ENCODE measurements at regions not wholly inside any gene's neighbourhood (a gene's known extent, or its start where the extent isn't known, plus 50 kb on each side); places are given as distances from the start of the nearest gene placed in this dataset.
"Not testable (repeated sequence)": the region's sequence is repeated elsewhere in the genome, so short reads cannot be mapped to it uniquely, and the experiment has no call there.

DNA sequence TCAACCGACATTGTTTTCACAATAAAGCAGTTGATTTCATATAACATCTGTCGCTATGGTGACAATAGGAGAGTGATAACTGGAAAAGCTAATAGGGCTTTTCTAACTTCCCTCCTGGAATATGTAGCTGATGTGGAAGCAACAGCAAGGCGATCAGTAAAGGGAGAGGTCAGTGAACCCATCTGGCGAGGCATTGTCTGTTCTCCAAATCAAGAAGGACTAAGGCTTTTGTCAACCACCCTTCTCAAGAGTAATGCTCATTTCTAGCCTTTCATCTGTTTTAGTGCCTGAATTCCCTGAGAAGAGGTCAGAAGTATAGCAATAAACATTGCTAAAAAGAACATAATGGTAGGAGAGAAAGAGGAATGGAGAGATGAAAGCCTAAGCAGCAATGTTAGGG lies 201.3 kb downstream of the AKAP7 start:
- TF ChIP-seq YY1 (IDR thresholded peaks at IDR 0.05; ENCODE audit: insufficient read depth, insufficient read length) (no peak), SUZ12 (IDR thresholded peaks at IDR 0.05; ENCODE audit: extremely low read depth, insufficient read depth, insufficient read length) (no peak), ZNF274 (IDR thresholded peaks at IDR 0.05; ENCODE audit: low read depth, low read length) (no peak)
- Histone ChIP-seq H3K36me3 (ENCODE audit: insufficient read depth, insufficient read length, low read length) (peaks cover 6% of the 10 kb centered on the region), H3K4me1 (ENCODE audit: insufficient read depth, insufficient read length) (no peaks in the 10 kb centered on the region), H3K9ac (ENCODE audit: insufficient read length, low read depth) (no peak overlapping the region), H3K27me3 (ENCODE audit: insufficient read depth, insufficient read length) (no peaks in the 10 kb centered on the region), H3K4me3 (ENCODE audit: insufficient read length, low read depth) (no peak overlapping the region), H3K9me3 (ENCODE audit: insufficient read depth, low read length) (no peaks in the 10 kb centered on the region)
- no peak for DNase-seq (ENCODE audit: low read depth, low spot score)

DNA sequence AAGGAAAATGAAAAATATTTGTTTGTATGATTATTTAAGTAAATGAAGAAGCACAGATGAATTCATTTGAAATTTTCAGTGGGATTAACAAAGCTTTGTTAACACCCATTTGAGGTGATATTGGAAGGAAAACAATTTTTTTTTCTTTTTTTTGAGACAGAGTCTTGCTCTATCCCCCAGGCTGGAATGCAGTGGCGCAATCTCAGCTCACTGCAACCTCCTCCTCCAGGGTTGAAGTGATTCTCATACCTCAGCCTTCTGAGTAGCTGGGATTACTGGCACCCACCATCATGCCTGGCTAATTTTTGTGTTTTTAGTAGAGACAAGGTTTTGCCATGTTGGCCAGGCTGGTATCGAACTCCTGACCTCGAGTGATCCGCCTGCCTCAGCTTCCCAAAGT lies 211.6 kb downstream of the AKAP7 start:
- H3K9me3 ChIP-seq (ENCODE audit: insufficient read depth, low read length); H3K4me1 ChIP-seq (ENCODE audit: insufficient read depth, insufficient read length); H3K9ac ChIP-seq (ENCODE audit: insufficient read length, low read depth); H3K36me3 ChIP-seq (ENCODE audit: insufficient read depth, insufficient read length, low read length); H3K4me3 ChIP-seq (ENCODE audit: insufficient read length, low read depth); H3K27me3 ChIP-seq (ENCODE audit: insufficient read depth, insufficient read length); DNase-seq (ENCODE audit: low read depth, low spot score): not testable (repeated sequence)

DNA sequence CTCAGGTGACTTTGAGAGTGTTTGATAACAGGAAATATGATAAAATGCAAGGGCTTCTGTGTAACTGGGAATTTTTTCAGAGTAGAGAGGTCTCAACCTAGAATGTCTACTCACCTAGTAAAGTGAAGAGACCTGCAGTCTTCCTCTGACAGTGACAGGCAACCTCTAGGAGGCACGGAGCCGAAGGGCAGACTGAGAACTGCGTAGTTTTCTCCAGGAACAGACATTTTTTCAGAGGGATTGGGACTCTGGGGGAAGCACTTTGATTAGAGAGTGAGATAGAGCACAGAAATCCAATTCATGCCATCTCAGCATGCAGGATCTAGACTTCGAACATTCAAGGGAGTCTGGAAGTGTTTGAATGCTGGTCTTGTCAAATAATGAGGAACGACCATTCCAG lies 213.3 kb downstream of the AKAP7 start:
- no peak for DNase-seq (ENCODE audit: low read depth, low spot score)
- TF ChIP-seq SUZ12 (IDR thresholded peaks at IDR 0.05; ENCODE audit: extremely low read depth, insufficient read depth, insufficient read length) (no peak), ZNF274 (IDR thresholded peaks at IDR 0.05; ENCODE audit: low read depth, low read length) (no peak), YY1 (IDR thresholded peaks at IDR 0.05; ENCODE audit: insufficient read depth, insufficient read length) (no peak)
- Histone ChIP-seq H3K9ac (ENCODE audit: insufficient read length, low read depth) (no peak overlapping the region), H3K9me3 (ENCODE audit: insufficient read depth, low read length) (no peaks in the 10 kb centered on the region), H3K4me1 (ENCODE audit: insufficient read depth, insufficient read length) (no peaks in the 10 kb centered on the region), H3K36me3 (ENCODE audit: insufficient read depth, insufficient read length, low read length) (peaks cover 9% of the 10 kb centered on the region), H3K4me3 (ENCODE audit: insufficient read length, low read depth) (no peak overlapping the region), H3K27me3 (ENCODE audit: insufficient read depth, insufficient read length) (no peaks in the 10 kb centered on the region)

DNA sequence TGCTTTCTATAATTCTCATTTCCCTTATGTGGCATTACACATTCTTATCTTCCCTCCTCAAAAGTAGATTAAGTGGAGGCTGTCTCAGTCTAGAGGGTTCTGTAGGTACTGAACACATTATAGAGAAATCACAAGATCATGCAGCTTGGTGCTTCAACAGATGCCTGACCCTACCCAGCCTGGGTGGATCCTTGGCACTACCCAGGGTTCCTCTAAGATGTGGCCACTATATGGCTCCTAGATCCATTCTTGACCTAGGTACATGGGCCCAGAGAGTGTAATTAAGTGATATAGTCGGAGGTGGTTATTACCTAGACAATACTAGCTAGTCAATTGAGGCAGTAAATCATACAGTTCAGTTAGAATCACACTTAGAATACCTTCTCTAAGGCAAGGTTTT lies 213.9 kb downstream of the AKAP7 start:
- Histone ChIP-seq H3K4me3 (ENCODE audit: insufficient read length, low read depth) (no peak overlapping the region), H3K27me3 (ENCODE audit: insufficient read depth, insufficient read length) (no peaks in the 10 kb centered on the region), H3K9ac (ENCODE audit: insufficient read length, low read depth) (no peak overlapping the region), H3K4me1 (ENCODE audit: insufficient read depth, insufficient read length) (no peaks in the 10 kb centered on the region), H3K36me3 (ENCODE audit: insufficient read depth, insufficient read length, low read length) (peaks cover 9% of the 10 kb centered on the region), H3K9me3 (ENCODE audit: insufficient read depth, low read length) (no peaks in the 10 kb centered on the region)
- TF ChIP-seq YY1 (IDR thresholded peaks at IDR 0.05; ENCODE audit: insufficient read depth, insufficient read length) (no peak), ZNF274 (IDR thresholded peaks at IDR 0.05; ENCODE audit: low read depth, low read length) (no peak), SUZ12 (IDR thresholded peaks at IDR 0.05; ENCODE audit: extremely low read depth, insufficient read depth, insufficient read length) (no peak)
- no peak for DNase-seq (ENCODE audit: low read depth, low spot score)

DNA sequence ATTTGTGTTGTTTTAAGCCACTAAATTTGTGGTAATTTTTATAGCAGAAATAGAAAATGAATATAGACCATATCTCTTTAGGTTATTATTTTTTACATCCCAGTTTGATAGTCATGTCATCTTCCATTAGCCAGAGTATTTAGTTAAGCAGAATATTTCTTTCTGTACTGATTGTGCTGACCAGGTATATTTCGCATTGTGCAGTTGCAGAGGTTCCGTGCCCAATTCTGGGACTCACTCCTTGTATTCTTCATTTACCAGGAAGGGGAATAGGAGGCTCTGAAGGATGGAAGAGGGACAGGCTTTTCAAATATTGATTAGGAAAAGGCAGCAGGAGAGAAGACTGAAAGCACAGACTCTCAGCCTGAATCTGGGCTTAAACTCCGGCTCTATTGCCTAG lies 217.8 kb downstream of the AKAP7 start:
- H3K9me3 ChIP-seq (ENCODE audit: insufficient read depth, low read length) = no peaks in the 10 kb centered on the region
- no peak overlapping the region for H3K9ac ChIP-seq (ENCODE audit: insufficient read length, low read depth)
- TF ChIP-seq SUZ12 (IDR thresholded peaks at IDR 0.05; ENCODE audit: extremely low read depth, insufficient read depth, insufficient read length) (no peak), ZNF274 (IDR thresholded peaks at IDR 0.05; ENCODE audit: low read depth, low read length) (no peak), YY1 (IDR thresholded peaks at IDR 0.05; ENCODE audit: insufficient read depth, insufficient read length) (no peak)
- no peaks in the 10 kb centered on the region for H3K4me1 ChIP-seq (ENCODE audit: insufficient read depth, insufficient read length)
- no peaks in the 10 kb centered on the region for H3K36me3 ChIP-seq (ENCODE audit: insufficient read depth, insufficient read length, low read length)
- H3K27me3 ChIP-seq (ENCODE audit: insufficient read depth, insufficient read length) = no peaks in the 10 kb centered on the region
- no peak overlapping the region for H3K4me3 ChIP-seq (ENCODE audit: insufficient read length, low read depth)
- DNase-seq (ENCODE audit: low read depth, low spot score) = no peak

DNA sequence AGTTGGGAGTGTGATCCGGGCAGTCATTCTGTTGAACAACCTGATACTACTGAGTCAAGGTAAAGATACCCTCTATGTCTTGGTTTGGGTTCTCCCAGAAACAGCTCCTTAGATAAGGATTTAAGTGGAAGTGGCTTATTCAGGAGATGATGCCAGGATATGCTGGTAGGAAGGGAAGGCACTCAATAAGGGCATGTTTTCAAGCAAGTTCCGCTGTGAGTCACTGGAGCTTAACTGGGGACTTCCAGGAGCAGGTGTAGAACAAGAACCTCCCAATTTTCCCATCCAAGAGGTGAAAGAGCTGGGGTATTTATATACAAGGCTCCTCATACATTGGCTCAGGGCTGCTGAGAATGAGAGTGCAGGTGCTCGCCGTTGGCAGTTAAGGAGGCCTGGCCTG lies 218.6 kb downstream of the AKAP7 start:
- no peaks in the 10 kb centered on the region for H3K27me3 ChIP-seq (ENCODE audit: insufficient read depth, insufficient read length)
- no peaks in the 10 kb centered on the region for H3K9me3 ChIP-seq (ENCODE audit: insufficient read depth, low read length)
- no peak overlapping the region for H3K4me3 ChIP-seq (ENCODE audit: insufficient read length, low read depth)
- no peak overlapping the region for H3K9ac ChIP-seq (ENCODE audit: insufficient read length, low read depth)
- no peak for DNase-seq (ENCODE audit: low read depth, low spot score)
- no peaks in the 10 kb centered on the region for H3K4me1 ChIP-seq (ENCODE audit: insufficient read depth, insufficient read length)
- no peaks in the 10 kb centered on the region for H3K36me3 ChIP-seq (ENCODE audit: insufficient read depth, insufficient read length, low read length)
- TF ChIP-seq YY1 (IDR thresholded peaks at IDR 0.05; ENCODE audit: insufficient read depth, insufficient read length) = no peak
- no peak for TF ChIP-seq SUZ12 (IDR thresholded peaks at IDR 0.05; ENCODE audit: extremely low read depth, insufficient read depth, insufficient read length)
- no peak for TF ChIP-seq ZNF274 (IDR thresholded peaks at IDR 0.05; ENCODE audit: low read depth, low read length)

DNA sequence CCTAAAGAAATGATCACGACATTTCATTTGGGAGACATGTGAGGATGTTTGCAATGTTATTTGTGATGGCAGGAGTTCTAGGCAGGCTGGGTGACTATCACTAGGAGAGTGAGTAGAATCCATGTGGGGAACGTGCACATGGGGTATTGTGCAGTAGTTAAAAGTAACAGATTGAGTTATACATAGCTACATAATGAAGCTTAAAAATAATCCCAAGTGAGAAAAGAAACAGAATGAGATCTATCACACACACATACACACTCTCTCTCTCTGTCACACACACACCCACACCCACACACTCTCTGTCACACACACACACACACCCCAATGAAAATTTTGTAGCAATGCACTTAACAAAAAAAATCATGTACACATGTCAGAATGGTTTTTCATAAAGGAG lies 218.7 kb upstream of the ARG1 start:
- no peaks in the 10 kb centered on the region for H3K27me3 ChIP-seq (ENCODE audit: insufficient read depth, insufficient read length)
- no peaks in the 10 kb centered on the region for H3K36me3 ChIP-seq (ENCODE audit: insufficient read depth, insufficient read length, low read length)
- TF ChIP-seq ZNF274 (IDR thresholded peaks at IDR 0.05; ENCODE audit: low read depth, low read length) = no peak
- TF ChIP-seq SUZ12 (IDR thresholded peaks at IDR 0.05; ENCODE audit: extremely low read depth, insufficient read depth, insufficient read length) = no peak
- TF ChIP-seq YY1 (IDR thresholded peaks at IDR 0.05; ENCODE audit: insufficient read depth, insufficient read length) = no peak

DNA sequence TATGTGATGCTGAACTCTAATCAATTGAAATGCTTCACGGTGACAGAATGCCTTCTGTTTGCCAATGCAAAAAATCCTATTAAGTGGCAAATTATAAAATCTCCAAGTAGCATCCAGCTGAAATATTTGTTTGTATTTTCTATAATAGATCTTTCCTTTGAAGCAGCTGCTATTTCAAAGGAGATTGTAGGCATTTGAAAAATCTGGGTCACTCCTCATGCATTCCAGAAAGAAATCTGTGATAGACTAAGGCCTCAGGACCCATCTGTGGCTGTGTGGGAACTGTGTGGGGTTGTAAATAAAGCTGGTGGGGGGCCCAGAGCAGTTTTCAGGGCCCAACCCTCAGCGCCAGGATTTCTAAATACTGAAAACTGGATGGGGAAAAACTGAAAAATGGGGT lies 216.9 kb upstream of the ARG1 start:
- no peak for DNase-seq (ENCODE audit: low read depth, low spot score)
- no peaks in the 10 kb centered on the region for H3K4me1 ChIP-seq (ENCODE audit: insufficient read depth, insufficient read length)
- no peaks in the 10 kb centered on the region; the same call in 1 of the 2 replicates for H3K9me3 ChIP-seq (ENCODE audit: insufficient read depth, low read length)
- no peaks in the 10 kb centered on the region for H3K36me3 ChIP-seq (ENCODE audit: insufficient read depth, insufficient read length, low read length)
- no peak overlapping the region for H3K4me3 ChIP-seq (ENCODE audit: insufficient read length, low read depth)
- H3K9ac ChIP-seq (ENCODE audit: insufficient read length, low read depth) = no peak overlapping the region
- TF ChIP-seq ZNF274 (IDR thresholded peaks at IDR 0.05; ENCODE audit: low read depth, low read length) (no peak), YY1 (IDR thresholded peaks at IDR 0.05; ENCODE audit: insufficient read depth, insufficient read length) (no peak), SUZ12 (IDR thresholded peaks at IDR 0.05; ENCODE audit: extremely low read depth, insufficient read depth, insufficient read length) (no peak)
- no peaks in the 10 kb centered on the region for H3K27me3 ChIP-seq (ENCODE audit: insufficient read depth, insufficient read length)

More for the DNA sequence above, 218.7 kb upstream of the ARG1 start:
- Histone ChIP-seq H3K4me3 (ENCODE audit: insufficient read length, low read depth) (no peak overlapping the region), H3K9me3 (ENCODE audit: insufficient read depth, low read length) (no peaks in the 10 kb centered on the region; the same call in 1 of the 2 replicates), H3K4me1 (ENCODE audit: insufficient read depth, insufficient read length) (no peaks in the 10 kb centered on the region), H3K9ac (ENCODE audit: insufficient read length, low read depth) (no peak overlapping the region)
- no peak for DNase-seq (ENCODE audit: low read depth, low spot score)

Measured in NT2/D1 (cell line).